T-cell (primary cell): ENCODE measurements at regions not wholly inside any gene's neighbourhood (a gene's known extent, or its start where the extent isn't known, plus 50 kb on each side); places are given as distances from the start of the nearest gene placed in this dataset.

Experiments
- ATAC-seq, 4 experiments: fragments of 200-7000 bp in 3 of 4; fragments of 150-1000 bp in 1 of 4; cut with Tn5 transposase; replicated peaks in 1 of 4; 1 replicate in 3 of 4; 2 replicates in 1 of 4; pipeline ENCODE4 v1.10.0; 2021; ENCODE audit warnings: moderate library complexity in 3 of 4, mild to moderate bottlenecking in 2 of 4, moderate number of reproducible peaks in 1 of 4
- CTCF ChIA-PET, 2 donors: fragments of 300-600 bp; sonication (Branson Sonifier 250); formaldehyde crosslinking; loops; one replicate each; lab custom pipeline; 2022; ENCODE audit warnings: antibody characterized with exemption in 2 of 2; lab: Charles Lee
- POLR2A ChIA-PET, 2 donors: fragments of 300-600 bp; sonication (Branson Sonifier 250); formaldehyde crosslinking; loops; one replicate each; lab custom pipeline; 2022; ENCODE audit warnings: antibody characterized with exemption in 2 of 2; lab: Charles Lee
- DNase-seq, 35 experiments: peaks; one replicate each; pipeline versions ENCODE4 v3.0.0 to v3.0.0-alpha.2; 2013 to 2023
- H3K27ac ChIP-seq: one replicate; pipeline ENCODE4 v1.5.1; 2013; ENCODE audit warnings: low read length
- H3K27me3 ChIP-seq, 2 experiments: replicated peaks in 1 of 2; 1 replicate in 1 of 2; 2 replicates in 1 of 2; pipeline versions ENCODE4 v1.6.1 to v1.7.0; 2013; ENCODE audit warnings: low read length in 1 of 2, mixed read lengths in 1 of 2; ENCODE audit not compliant: control insufficient read depth in 2 of 2, insufficient read depth in 2 of 2; ENCODE audit errors: extremely low read depth in 1 of 2
- H3K36me3 ChIP-seq, 2 donors: 1 replicate in 1 of 2; 2 replicates in 1 of 2; pipeline versions ENCODE4 v1.6.1 to v1.7.0; 2013; ENCODE audit warnings: low read length in 1 of 2; ENCODE audit not compliant: control insufficient read depth in 2 of 2, insufficient read depth in 1 of 2; ENCODE audit errors: extremely low read depth in 1 of 2
- H3K4me1 ChIP-seq, 2 experiments: 1 replicate in 1 of 2; 2 replicates in 1 of 2; pipeline versions ENCODE4 v1.6.1 to v1.7.0; 2013; ENCODE audit warnings: low read length in 2 of 2, mixed read lengths in 1 of 2; ENCODE audit not compliant: insufficient read depth in 2 of 2, control insufficient read depth in 1 of 2; ENCODE audit errors: extremely low read depth in 1 of 2
- H3K4me3 ChIP-seq, 2 donors: 1 replicate in 1 of 2; 2 replicates in 1 of 2; pipeline versions ENCODE4 v1.5.1 to v1.7.0; 2013; ENCODE audit warnings: mild to moderate bottlenecking in 2 of 2, low read length in 1 of 2, moderate library complexity in 1 of 2; ENCODE audit not compliant: control insufficient read depth in 1 of 2; ENCODE audit errors: extremely low read depth in 1 of 2
- H3K9me3 ChIP-seq: 2 replicates; pipeline ENCODE4 v1.7.0; 2013
- H3K27ac Mint-ChIP-seq, 2 donors: one replicate each; pipeline ENCODE4 v1.8.0; 2020 to 2021; ENCODE audit warnings: mild to moderate bottlenecking in 2 of 2, mixed read lengths in 2 of 2
- H3K27me3 Mint-ChIP-seq, 2 donors: one replicate each; pipeline ENCODE4 v1.8.0; 2021 to 2022; ENCODE audit warnings: mixed read lengths in 2 of 2
- H3K36me3 Mint-ChIP-seq: one replicate; pipeline ENCODE4 v1.8.0; 2021; ENCODE audit warnings: mixed read lengths
- H3K4me1 Mint-ChIP-seq, 3 donors: one replicate each; pipeline ENCODE4 v1.8.0; 2020 to 2022; ENCODE audit warnings: mixed read lengths in 3 of 3, mild to moderate bottlenecking in 1 of 3
- H3K4me3 Mint-ChIP-seq, 3 donors: one replicate each; pipeline ENCODE4 v1.8.0; 2020 to 2022; ENCODE audit warnings: mild to moderate bottlenecking in 3 of 3, mixed read lengths in 3 of 3, moderate library complexity in 3 of 3
- H3K9me3 Mint-ChIP-seq, 3 donors: one replicate each; pipeline ENCODE4 v1.8.0; 2020 to 2022; ENCODE audit warnings: mixed read lengths in 3 of 3
- WGBS: methylation state at CpG from one replicate; pipeline ENCODE4 v1.1.5; 2013; ENCODE audit warnings: missing lambda C conversion rate; ENCODE audit not compliant: insufficient coverage; 5-methylcytosine and 5-hydroxymethylcytosine counted together

DNA sequence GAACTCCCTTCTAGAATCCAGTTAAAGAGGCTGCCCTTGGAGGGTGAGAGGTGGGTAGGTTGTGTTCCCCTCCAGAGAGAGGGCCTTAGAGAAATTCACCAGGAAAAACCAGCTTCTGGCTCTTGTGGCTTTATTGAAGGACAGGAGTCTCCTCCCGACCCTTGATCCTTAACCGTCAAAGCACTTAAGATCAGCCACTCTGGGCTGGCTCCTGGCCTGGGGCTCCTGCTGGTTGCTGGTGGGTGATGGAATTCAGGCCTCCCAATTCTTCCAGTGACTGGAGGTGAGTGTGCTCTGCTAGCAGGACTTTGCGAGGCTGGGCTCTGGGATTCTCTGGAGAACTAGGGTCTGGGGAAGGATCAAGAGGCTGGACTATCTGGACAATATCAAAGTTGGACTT lies 75.6 kb upstream of the LGSN start:
- H3K4me3 ChIP-seq, result no peak overlapping the region
- CTCF ChIA-PET, result no interaction called here

DNA sequence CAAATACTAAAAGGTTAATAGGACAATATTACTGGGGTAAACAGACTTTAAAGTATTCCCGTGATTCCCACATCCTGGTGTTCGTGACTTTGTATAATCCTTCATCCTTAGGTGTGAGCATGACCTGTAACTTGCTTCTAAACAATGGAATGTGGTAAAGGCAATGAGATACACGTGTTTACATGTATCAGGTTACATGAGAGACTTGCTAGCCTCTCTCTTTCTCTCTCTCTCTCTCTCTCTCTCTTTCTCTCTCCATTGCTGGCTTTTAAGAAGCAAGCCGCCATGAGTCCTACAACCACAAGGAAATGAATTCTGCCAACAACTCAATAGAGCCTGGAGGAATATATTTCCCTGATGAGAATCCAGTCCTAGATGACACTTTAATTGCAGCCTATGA lies 83.9 kb upstream of the LGSN start:
- POLR2A ChIA-PET, result no interaction called here
- H3K27ac Mint-ChIP-seq, result no peak overlapping the region
- no peak for ATAC-seq
- CTCF ChIA-PET, result no interaction called here
- no peaks in the 10 kb centered on the region for H3K9me3 ChIP-seq
- H3K27ac ChIP-seq, result no peak overlapping the region
- H3K27me3 Mint-ChIP-seq, result peaks cover 0 to 3% of the 10 kb centered on the region in 2 donors
- no peaks in the 10 kb centered on the region for H3K4me1 Mint-ChIP-seq
- no peaks in the 10 kb centered on the region for H3K4me1 ChIP-seq
- no peak overlapping the region for H3K4me3 ChIP-seq
- no peak for DNase-seq
- H3K27me3 ChIP-seq, result no peaks in the 10 kb centered on the region
- H3K36me3 ChIP-seq, result no peaks in the 10 kb centered on the region
- no peak overlapping the region for H3K4me3 Mint-ChIP-seq
- no peaks in the 10 kb centered on the region for H3K9me3 Mint-ChIP-seq
- no peaks in the 10 kb centered on the region for H3K36me3 Mint-ChIP-seq
- no CpG with 5 or more reads among the region's 4 CpGs for WGBS

More for the DNA sequence above, 75.6 kb upstream of the LGSN start:
- no peaks in the 10 kb centered on the region for H3K4me1 Mint-ChIP-seq
- H3K9me3 Mint-ChIP-seq, result no peaks in the 10 kb centered on the region
- 100% methylated on average over 2 of the region's 3 CpGs for WGBS
- H3K27me3 Mint-ChIP-seq, result peaks cover 0 to 2% of the 10 kb centered on the region in 2 donors
- H3K27me3 ChIP-seq, result peaks cover 0 to 2% of the 10 kb centered on the region in 2 experiments
- no peaks in the 10 kb centered on the region for H3K4me1 ChIP-seq
- H3K9me3 ChIP-seq, result no peaks in the 10 kb centered on the region
- no peak for DNase-seq
- ATAC-seq, result no peak
- no peak overlapping the region for H3K27ac Mint-ChIP-seq
- no peak overlapping the region for H3K4me3 Mint-ChIP-seq
- H3K27ac ChIP-seq, result no peak overlapping the region
- POLR2A ChIA-PET, result no interaction called here
- H3K36me3 ChIP-seq, result no peaks in the 10 kb centered on the region
- no peaks in the 10 kb centered on the region for H3K36me3 Mint-ChIP-seq

DNA sequence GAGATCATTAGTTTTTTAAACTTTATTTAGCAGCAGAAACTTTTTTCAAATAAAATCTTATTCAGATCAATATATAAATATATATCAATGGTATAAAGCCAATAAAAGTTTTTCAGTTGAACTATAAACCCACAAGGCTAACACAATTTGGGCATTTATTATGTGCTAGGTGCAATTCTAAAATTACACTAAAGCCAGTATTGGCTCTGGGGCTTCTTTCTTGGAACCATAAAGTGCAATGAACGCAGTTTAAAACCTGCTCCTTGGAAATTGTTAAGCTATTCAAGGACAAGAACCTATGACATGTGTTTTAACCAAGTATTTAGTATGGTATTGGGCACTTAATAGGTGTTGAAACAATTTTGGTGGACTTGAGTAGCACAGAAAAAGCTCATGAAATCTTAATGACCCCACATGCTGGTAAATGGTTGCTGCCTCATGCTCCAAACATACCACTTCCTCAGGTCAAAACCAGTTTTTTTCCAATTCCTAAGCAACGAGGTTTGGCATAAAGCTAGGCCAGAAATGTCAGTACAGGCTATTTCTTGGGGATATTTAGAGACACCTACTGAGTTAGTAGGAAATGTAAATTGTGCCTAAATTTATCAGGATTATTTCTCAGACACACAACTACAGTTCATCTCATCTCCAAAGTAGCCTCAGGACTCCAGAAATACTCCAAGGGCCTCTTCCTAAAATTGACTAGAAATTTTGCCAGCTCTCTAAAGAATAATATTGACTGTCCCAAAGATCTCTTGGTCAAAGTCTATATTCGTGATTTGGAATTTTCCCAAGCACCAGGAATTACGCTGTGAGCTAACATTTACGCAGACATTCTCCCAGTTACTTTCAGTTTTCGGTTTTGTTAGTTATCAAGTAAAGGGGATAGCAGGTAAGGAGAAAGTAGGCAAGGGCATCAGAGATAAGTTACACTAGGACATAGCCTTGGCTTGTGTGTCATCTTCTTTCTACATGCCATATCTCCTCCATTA lies 90.9 kb upstream of the LGSN start:
- no peak overlapping the region for H3K4me3 ChIP-seq
- no peak overlapping the region for H3K27ac ChIP-seq
- H3K36me3 Mint-ChIP-seq, result no peaks in the 10 kb centered on the region
- H3K9me3 ChIP-seq, result no peaks in the 10 kb centered on the region
- no peaks in the 10 kb centered on the region for H3K27me3 Mint-ChIP-seq
- ChIA-PET CTCF (no interaction called here), POLR2A (no interaction called here)
- no peaks in the 10 kb centered on the region for H3K36me3 ChIP-seq
- no peaks in the 10 kb centered on the region for H3K27me3 ChIP-seq
- no peaks in the 10 kb centered on the region for H3K9me3 Mint-ChIP-seq
- no peak for DNase-seq
- H3K4me1 ChIP-seq, result no peaks in the 10 kb centered on the region
- WGBS, result 90% methylated on average over 3 of the region's 6 CpGs
- H3K4me1 Mint-ChIP-seq, result no peaks in the 10 kb centered on the region
- H3K4me3 Mint-ChIP-seq, result no peak overlapping the region
- no peak for ATAC-seq
- no peak overlapping the region for H3K27ac Mint-ChIP-seq

DNA sequence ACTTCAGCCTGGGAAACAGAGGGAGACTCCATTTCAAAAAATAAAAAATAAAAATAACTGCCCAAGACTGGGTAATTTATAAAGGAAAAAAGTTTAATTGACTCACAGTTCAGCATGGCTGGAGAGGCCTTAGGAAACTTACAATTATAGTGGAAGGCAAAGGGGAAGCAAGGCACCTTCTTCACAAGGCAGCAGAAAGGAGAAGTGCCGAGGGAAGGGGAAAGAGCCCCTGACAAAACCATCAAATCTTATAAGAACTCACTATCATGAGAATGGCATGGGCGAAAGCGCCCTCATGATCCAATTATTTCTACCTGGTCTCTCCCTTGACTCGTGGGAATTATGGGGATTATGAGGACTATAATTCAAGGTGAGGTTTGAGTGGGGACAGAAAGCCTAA lies 95.5 kb upstream of the LGSN start:
- Histone ChIP-seq H3K4me1 (no peaks in the 10 kb centered on the region), H3K27me3 (no peaks in the 10 kb centered on the region), H3K4me3 (no peak overlapping the region), H3K36me3 (no peaks in the 10 kb centered on the region), H3K27ac (no peak overlapping the region), H3K9me3 (no peaks in the 10 kb centered on the region)
- CTCF ChIA-PET, result no interaction called here
- POLR2A ChIA-PET, result no interaction called here
- no peak for DNase-seq
- H3K27ac Mint-ChIP-seq, result no peak overlapping the region
- no peaks in the 10 kb centered on the region for H3K36me3 Mint-ChIP-seq
- H3K9me3 Mint-ChIP-seq, result peaks cover 2% of the 10 kb centered on the region in 3 donors
- peaks cover 0 to 1% of the 10 kb centered on the region in 2 donors for H3K27me3 Mint-ChIP-seq
- no peak overlapping the region for H3K4me3 Mint-ChIP-seq
- no peak for ATAC-seq
- H3K4me1 Mint-ChIP-seq, result no peaks in the 10 kb centered on the region
- no CpG with 5 or more reads among the region's 4 CpGs for WGBS

DNA sequence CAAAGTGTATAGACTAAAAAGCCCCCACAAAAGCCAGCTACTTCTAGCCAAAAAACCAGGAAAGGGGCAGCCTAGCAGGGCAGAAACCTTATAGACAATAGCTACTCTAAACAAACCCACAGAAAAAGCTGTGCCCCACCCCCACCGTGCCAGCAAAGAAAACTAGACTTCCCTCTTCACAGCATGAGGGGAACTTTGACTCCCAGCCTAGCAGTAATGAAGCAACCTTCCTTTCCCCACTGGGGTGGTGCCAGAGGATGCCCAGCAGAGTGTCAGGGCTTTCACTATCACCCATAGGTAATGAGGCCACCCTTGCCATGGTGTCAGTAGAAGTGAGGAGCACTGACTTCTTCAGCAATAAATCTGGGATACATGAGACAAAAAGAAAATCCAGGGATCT lies 99.0 kb upstream of the LGSN start:
- no peak overlapping the region for H3K27ac ChIP-seq
- Mint-ChIP-seq H3K4me3 (no peak overlapping the region), H3K27me3 (peaks cover 0 to 4% of the 10 kb centered on the region in 2 donors), H3K4me1 (no peaks in the 10 kb centered on the region), H3K27ac (no peak overlapping the region), H3K36me3 (peaks cover 2% of the 10 kb centered on the region), H3K9me3 (peaks cover 6 to 8% (median 6%) of the 10 kb centered on the region in 3 donors)
- ChIA-PET CTCF (no interaction called here), POLR2A (no interaction called here)
- H3K36me3 ChIP-seq, result no peaks in the 10 kb centered on the region
- DNase-seq (no peak), ATAC-seq (no peak)
- H3K4me3 ChIP-seq, result no peak overlapping the region
- no CpG with 5 or more reads among the region's 1 CpG for WGBS
- H3K9me3 ChIP-seq, result no peaks in the 10 kb centered on the region
- no peaks in the 10 kb centered on the region for H3K27me3 ChIP-seq
- H3K4me1 ChIP-seq, result no peaks in the 10 kb centered on the region

DNA sequence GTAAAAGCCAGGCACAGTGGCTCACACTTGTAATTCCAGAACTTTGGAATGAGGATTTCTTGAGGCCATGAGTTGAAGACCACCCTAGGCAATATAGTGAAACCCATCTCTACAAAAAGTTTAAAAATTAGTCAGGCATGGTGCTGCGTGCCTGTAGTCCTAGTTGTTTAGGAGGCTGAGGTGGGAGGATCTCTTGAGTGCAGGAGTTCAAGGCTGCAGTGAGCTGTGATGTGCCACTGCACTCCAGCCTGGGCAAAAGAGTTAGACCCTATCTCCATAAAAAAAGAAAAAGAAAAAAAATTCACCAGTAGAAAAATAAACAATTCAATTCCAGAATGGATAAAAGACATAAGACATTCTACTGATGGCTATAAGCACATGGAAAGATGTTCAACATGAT lies 104.9 kb upstream of the LGSN start:
- H3K9me3 Mint-ChIP-seq, result peaks cover 6 to 8% (median 6%) of the 10 kb centered on the region in 3 donors
- Histone ChIP-seq H3K27ac (no peak overlapping the region), H3K9me3 (no peaks in the 10 kb centered on the region), H3K27me3 (no peaks in the 10 kb centered on the region), H3K4me1 (no peaks in the 10 kb centered on the region), H3K36me3 (no peaks in the 10 kb centered on the region), H3K4me3 (no peak overlapping the region)
- no peaks in the 10 kb centered on the region for H3K4me1 Mint-ChIP-seq
- peaks cover 2% of the 10 kb centered on the region for H3K36me3 Mint-ChIP-seq
- no peak overlapping the region for H3K4me3 Mint-ChIP-seq
- peaks cover 4% of the 10 kb centered on the region in 2 donors for H3K27me3 Mint-ChIP-seq
- H3K27ac Mint-ChIP-seq, result no peak overlapping the region
- WGBS, result no CpG with 5 or more reads among the region's 1 CpG
- ATAC-seq (no peak), DNase-seq (no peak)
- ChIA-PET POLR2A (interaction anchor here in 1 of 2 donors (0.7 kb wide), 1 partner anchor 553 kb away, joined by 3 read pairs; no protein-coding TSS in a partner anchor), CTCF (no interaction called here)
